Tibial nerve (tissue), 4 donors: ENCODE measurements at regions not wholly inside any gene's neighbourhood (a gene's known extent, or its start where the extent isn't known, plus 50 kb on each side); places are given as distances from the start of the nearest gene placed in this dataset.
"Not testable (repeated sequence)": the region's sequence is repeated elsewhere in the genome, so short reads cannot be mapped to it uniquely, and the experiment has no call there.

Experiments used
- EP300 ChIP-seq, 2 donors: sonication (generic); formaldehyde crosslinking; IDR thresholded peaks; one replicate each; pipeline ENCODE4 v1.6.1; 2017; ENCODE audit warnings: antibody characterized with exemption in 2 of 2, mild to moderate bottlenecking in 1 of 2
- TF ChIP-seq, protein P1 (sequence below), 5 experiments: fragments of 200-600 bp in 3 of 5; fragments of 450-650 bp in 2 of 5; sonication (generic) in 3 of 5; IDR thresholded peaks; one replicate each; pipeline ENCODE4 v1.5.1; 2016 to 2019; ENCODE audit warnings: antibody characterized with exemption in 5 of 5, mild to moderate bottlenecking in 3 of 5, moderate library complexity in 2 of 5

GRCh38 chr3:170800275-170800674, 69.7 kb downstream of the RPL22L1 start:
- TF ChIP-seq, protein P1, sequence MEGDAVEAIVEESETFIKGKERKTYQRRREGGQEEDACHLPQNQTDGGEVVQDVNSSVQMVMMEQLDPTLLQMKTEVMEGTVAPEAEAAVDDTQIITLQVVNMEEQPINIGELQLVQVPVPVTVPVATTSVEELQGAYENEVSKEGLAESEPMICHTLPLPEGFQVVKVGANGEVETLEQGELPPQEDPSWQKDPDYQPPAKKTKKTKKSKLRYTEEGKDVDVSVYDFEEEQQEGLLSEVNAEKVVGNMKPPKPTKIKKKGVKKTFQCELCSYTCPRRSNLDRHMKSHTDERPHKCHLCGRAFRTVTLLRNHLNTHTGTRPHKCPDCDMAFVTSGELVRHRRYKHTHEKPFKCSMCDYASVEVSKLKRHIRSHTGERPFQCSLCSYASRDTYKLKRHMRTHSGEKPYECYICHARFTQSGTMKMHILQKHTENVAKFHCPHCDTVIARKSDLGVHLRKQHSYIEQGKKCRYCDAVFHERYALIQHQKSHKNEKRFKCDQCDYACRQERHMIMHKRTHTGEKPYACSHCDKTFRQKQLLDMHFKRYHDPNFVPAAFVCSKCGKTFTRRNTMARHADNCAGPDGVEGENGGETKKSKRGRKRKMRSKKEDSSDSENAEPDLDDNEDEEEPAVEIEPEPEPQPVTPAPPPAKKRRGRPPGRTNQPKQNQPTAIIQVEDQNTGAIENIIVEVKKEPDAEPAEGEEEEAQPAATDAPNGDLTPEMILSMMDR (IDR thresholded peaks at IDR 0.05): not testable (repeated sequence)
- TF ChIP-seq EP300 (IDR thresholded peaks at IDR 0.05): not testable (repeated sequence)
